ENCODE measurements at regions not wholly inside any gene's neighbourhood (a gene's known extent, or its start where the extent isn't known, plus 50 kb on each side); places are given as distances from the start of the nearest gene placed in this dataset.
A peak's percentile ranks its signal among the peaks of the same experiment; 100 is the strongest.

- TF ChIP-seq ZNF616 (CRISPR knock-in tag; IDR thresholded peaks at IDR 0.05; ENCODE audit: low read depth), result no peak
- peak; percentile 75; the same call in 1 of the 2 replicates for TF ChIP-seq ZSCAN29 (CRISPR knock-in tag; conservative IDR thresholded peaks at IDR 0.05)
- no peak for TF ChIP-seq NFIC (IDR thresholded peaks at IDR 0.05; ENCODE audit: low read length)
- TF ChIP-seq ZNF577 (CRISPR knock-in tag; IDR thresholded peaks at IDR 0.05; ENCODE audit: borderline replicate concordance, low read depth), result no peak
- no peak for TF ChIP-seq MYPOP (CRISPR knock-in tag; IDR thresholded peaks at IDR 0.05)
- peak; percentile 40; the same call in 1 of the 2 replicates for TF ChIP-seq CSRNP1 (CRISPR knock-in tag; IDR thresholded peaks at IDR 0.05)
- no peak for TF ChIP-seq ZFP1 (CRISPR knock-in tag; IDR thresholded peaks at IDR 0.05)
- TF ChIP-seq SPEN (CRISPR knock-in tag; IDR thresholded peaks at IDR 0.05; ENCODE audit: low read depth), result peak; percentile 77
- no peak for TF ChIP-seq HCFC1 (IDR thresholded peaks at IDR 0.05; ENCODE audit: low read depth, low read length)
- TF ChIP-seq SNAPC4 (CRISPR knock-in tag; IDR thresholded peaks at IDR 0.05), result no peak
- TF ChIP-seq TERF1 (CRISPR knock-in tag; IDR thresholded peaks at IDR 0.05), result no peak
- TF ChIP-seq ZNF44 (CRISPR knock-in tag; IDR thresholded peaks at IDR 0.05), result no peak
- no peak for TF ChIP-seq ZFP36 (IDR thresholded peaks at IDR 0.05; ENCODE audit: borderline replicate concordance, low read depth, low read length, partially characterized antibody)
- TF ChIP-seq ADNP (CRISPR knock-in tag; IDR thresholded peaks at IDR 0.05), result no peak
- peak; percentile 61; the same call in 1 of the 2 replicates for TF ChIP-seq ZSCAN21 (CRISPR knock-in tag; IDR thresholded peaks at IDR 0.05; ENCODE audit: borderline replicate concordance)
- no peak for TF ChIP-seq ZNF3 (CRISPR knock-in tag; IDR thresholded peaks at IDR 0.05)
- TF ChIP-seq ZGPAT (CRISPR knock-in tag; IDR thresholded peaks at IDR 0.05), result peak; percentile 68; the same call in 1 of the 2 replicates
- TF ChIP-seq ARNT2 (CRISPR knock-in tag; IDR thresholded peaks at IDR 0.05; ENCODE audit: low read depth), result no peak
Observed at GRCh38 chr2:64784168-64785061, 130.7 kb upstream of the SERTAD2 start (continued).

Measured in HepG2 (cell line).